Activated naive CD4-positive, alpha-beta T cell treated with anti-CD3 and anti-CD28 coated beads, Interleukin-2, amount 50 U/mL, for 72 hours (primary cell): ENCODE measurements at regions not wholly inside any gene's neighbourhood (a gene's known extent, or its start where the extent isn't known, plus 50 kb on each side); places are given as distances from the start of the nearest gene placed in this dataset.

Experiments used
- ATAC-seq, 2 donors: fragments of 150-1000 bp; cut with Tn5 transposase; 2 replicates each; pipeline ENCODE4 v1.10.0; 2021; ENCODE audit warnings: mild to moderate bottlenecking in 2 of 2, moderate library complexity in 2 of 2
- DNase-seq, 2 donors: peaks; one replicate each; pipeline ENCODE4 v3.0.0; 2021 to 2022; ENCODE audit warnings: low spot score in 2 of 2
- H3K27ac Mint-ChIP-seq, 2 donors: one replicate each; pipeline ENCODE4 v1.8.0; 2022; ENCODE audit warnings: mild to moderate bottlenecking in 2 of 2, mixed read lengths in 2 of 2
- H3K36me3 Mint-ChIP-seq, 2 donors: one replicate each; pipeline ENCODE4 v1.8.0; 2022; ENCODE audit warnings: mixed read lengths in 2 of 2
- H3K9me3 Mint-ChIP-seq, 2 donors: one replicate each; pipeline ENCODE4 v1.8.0; 2022; ENCODE audit warnings: mixed read lengths in 2 of 2

GRCh38 chr15:69505956-69506556 lies 53.4 kb downstream of the RPLP1 start:
- Mint-ChIP-seq H3K9me3 (peaks cover 0 to 6% of the 10 kb centered on the region in 2 donors), H3K36me3 (no peaks in the 10 kb centered on the region), H3K27ac (no peak overlapping the region)
- ATAC-seq (no peak), DNase-seq (no peak)

GRCh38 chr15:69508659-69509058 lies 56.0 kb downstream of the RPLP1 start:
- no peaks in the 10 kb centered on the region for H3K36me3 Mint-ChIP-seq
- H3K9me3 Mint-ChIP-seq: peaks cover 0 to 6% of the 10 kb centered on the region in 2 donors
- ATAC-seq: no peak
- no peak for DNase-seq
- no peak overlapping the region for H3K27ac Mint-ChIP-seq

DNA sequence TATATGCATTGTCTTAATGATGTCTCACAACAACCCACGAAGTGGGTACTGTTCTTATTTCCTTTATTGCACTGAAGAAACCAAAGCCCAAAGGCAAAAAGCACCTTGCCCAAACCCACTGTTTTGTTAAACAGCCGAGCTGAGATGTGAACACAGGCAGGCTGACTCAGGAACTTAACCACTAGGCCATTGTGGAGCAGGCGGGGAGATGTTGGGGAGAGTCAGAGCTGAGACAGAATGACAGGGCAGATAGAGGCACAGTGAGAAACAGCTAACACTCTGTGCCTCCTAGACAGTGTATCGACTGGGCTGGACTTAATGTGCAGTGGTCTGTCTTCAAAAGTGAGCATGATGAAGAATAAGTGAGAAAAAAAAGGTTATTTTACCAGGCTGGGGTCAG lies 56.5 kb downstream of the RPLP1 start:
- Mint-ChIP-seq H3K36me3 (no peaks in the 10 kb centered on the region), H3K9me3 (peaks cover 0 to 6% of the 10 kb centered on the region in 2 donors), H3K27ac (no peak overlapping the region)
- ATAC-seq: peak; percentile 37 to 59
- no peak for DNase-seq

DNA sequence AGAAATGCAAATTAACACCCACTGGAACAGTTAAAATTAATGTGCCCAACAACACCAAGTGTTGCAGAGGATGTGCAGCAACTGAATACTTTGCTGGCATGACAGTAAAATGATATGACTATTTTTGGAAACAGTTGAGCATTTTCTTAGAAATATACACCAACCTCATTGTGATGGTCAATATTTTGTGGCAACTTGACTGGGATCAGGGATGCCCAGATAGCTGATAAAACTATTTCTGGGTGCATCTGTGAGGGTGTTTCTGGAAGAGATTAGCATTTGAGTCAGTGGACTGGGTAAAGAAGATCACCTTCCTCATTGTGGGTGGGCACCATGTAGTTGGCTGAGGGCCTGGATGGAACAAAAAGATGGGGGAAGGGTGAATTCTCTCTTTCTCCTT lies 57.9 kb downstream of the RPLP1 start:
- ATAC-seq (no peak), DNase-seq (no peak)
- Mint-ChIP-seq H3K27ac (no peak overlapping the region), H3K9me3 (peaks cover 0 to 6% of the 10 kb centered on the region in 2 donors), H3K36me3 (no peaks in the 10 kb centered on the region)

- H3K9me3 Mint-ChIP-seq: peaks cover 0 to 6% of the 10 kb centered on the region in 2 donors
- no peak for ATAC-seq
- H3K27ac Mint-ChIP-seq: no peak overlapping the region
These were observed 58.4 kb downstream of the RPLP1 start for GRCh38 chr15:69511015-69511414.

DNA sequence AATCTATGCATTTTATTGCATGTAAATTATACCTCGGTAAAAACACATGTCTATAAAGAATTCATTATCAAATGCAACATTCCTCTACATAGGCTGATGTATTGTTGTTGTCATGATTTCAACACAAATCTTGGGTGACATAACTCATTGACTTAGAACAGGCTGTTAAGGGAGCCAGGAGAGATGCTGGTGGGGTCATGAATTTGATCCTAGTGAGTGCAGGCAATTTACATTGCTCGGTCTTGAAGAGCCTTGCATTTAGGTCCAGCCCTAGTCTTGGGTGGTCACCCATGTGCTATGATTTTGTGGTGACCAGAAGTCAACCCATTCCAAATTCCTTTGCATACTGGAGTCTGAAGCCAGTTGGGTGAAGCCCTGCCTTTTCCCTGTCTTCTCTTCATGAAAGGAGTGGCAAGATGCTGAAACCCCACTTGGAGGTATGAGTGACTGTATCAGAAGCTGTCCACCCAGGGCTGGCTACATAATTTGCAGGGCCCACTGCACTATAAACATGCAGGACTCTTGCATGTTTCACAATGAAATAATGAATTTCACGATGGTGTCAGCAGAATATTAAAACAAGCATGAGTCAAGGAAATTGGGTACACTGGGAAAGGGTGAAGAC lies 59.2 kb downstream of the RPLP1 start:
- H3K27ac Mint-ChIP-seq: no peak overlapping the region
- DNase-seq: no peak
- no peaks in the 10 kb centered on the region for H3K36me3 Mint-ChIP-seq
- ATAC-seq: no peak
- peaks cover 0 to 6% of the 10 kb centered on the region in 2 donors for H3K9me3 Mint-ChIP-seq

More at GRCh38 chr15:69511015-69511414, 58.4 kb downstream of the RPLP1 start:
- DNase-seq: no peak
- H3K36me3 Mint-ChIP-seq: no peaks in the 10 kb centered on the region

DNA sequence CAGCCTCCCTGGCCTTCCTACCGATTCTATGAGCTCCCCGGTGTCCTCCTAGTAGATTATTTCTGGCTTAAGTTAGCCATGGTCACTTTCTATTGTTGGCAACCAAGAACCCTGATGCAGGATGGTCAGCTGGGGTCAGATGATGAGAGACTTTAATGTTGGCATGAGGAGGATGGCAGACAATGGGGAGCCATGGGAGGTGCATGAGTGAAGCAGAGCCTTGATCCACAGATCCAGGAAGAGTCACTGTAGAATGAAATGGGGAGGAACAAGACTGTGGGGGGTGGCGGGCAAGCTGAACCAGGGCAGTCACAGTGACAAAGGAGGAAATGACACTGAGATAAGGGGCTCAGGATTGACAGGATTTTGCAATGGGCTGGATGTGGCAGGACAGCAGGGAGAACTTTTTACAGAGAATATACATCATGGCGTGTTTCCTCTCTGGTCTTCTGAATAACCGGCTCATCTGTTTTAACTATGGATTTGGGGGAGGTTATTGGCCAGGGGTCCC lies 60.9 kb downstream of the RPLP1 start:
- no peak for DNase-seq
- Mint-ChIP-seq H3K27ac (no peak overlapping the region), H3K9me3 (peaks cover 0 to 6% of the 10 kb centered on the region in 2 donors), H3K36me3 (no peaks in the 10 kb centered on the region)
- no peak for ATAC-seq

- Mint-ChIP-seq H3K27ac (no peak overlapping the region), H3K9me3 (peaks cover 0 to 6% of the 10 kb centered on the region in 2 donors), H3K36me3 (no peaks in the 10 kb centered on the region)
- DNase-seq (no peak), ATAC-seq (no peak)
These were observed 61.4 kb downstream of the RPLP1 start for GRCh38 chr15:69513986-69514385.

- no peak for DNase-seq
- no peak for ATAC-seq
- H3K36me3 Mint-ChIP-seq: no peaks in the 10 kb centered on the region
- H3K27ac Mint-ChIP-seq: no peak overlapping the region
- H3K9me3 Mint-ChIP-seq: no peaks in the 10 kb centered on the region
These were observed 62.9 kb downstream of the RPLP1 start for GRCh38 chr15:69515508-69515907.

- no peaks in the 10 kb centered on the region for H3K9me3 Mint-ChIP-seq
- H3K36me3 Mint-ChIP-seq: no peaks in the 10 kb centered on the region
These were observed 63.3 kb downstream of the RPLP1 start for GRCh38 chr15:69515926-69516325.

GRCh38 chr15:69517052-69517451 lies 64.4 kb downstream of the RPLP1 start:
- Mint-ChIP-seq H3K36me3 (no peaks in the 10 kb centered on the region), H3K27ac (no peak overlapping the region), H3K9me3 (no peaks in the 10 kb centered on the region)
- no peak for DNase-seq
- ATAC-seq: no peak

More at GRCh38 chr15:69515926-69516325, 63.3 kb downstream of the RPLP1 start:
- ATAC-seq (no peak), DNase-seq (no peak)
- no peak overlapping the region for H3K27ac Mint-ChIP-seq

DNA sequence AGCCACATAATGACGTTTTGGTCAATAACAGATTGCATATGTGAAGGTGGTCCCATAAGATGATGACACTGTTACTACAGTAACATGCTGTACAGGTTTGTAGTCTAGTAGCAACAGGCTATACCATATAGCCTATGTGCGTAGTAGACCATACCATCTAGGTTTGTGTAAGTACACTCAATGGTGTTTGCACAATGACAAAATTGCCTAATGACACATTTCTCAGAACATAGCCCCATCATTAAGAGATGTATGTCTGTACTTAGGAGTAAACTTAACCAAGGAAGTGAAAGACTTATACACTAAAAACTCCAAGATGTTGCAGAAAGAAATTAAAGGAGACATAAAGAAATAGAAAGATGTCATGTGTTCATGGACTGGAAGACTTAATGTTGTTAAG lies 66.2 kb downstream of the RPLP1 start:
- DNase-seq (no peak), ATAC-seq (no peak)
- H3K9me3 Mint-ChIP-seq: no peaks in the 10 kb centered on the region
- H3K36me3 Mint-ChIP-seq: no peaks in the 10 kb centered on the region
- no peak overlapping the region for H3K27ac Mint-ChIP-seq

DNA sequence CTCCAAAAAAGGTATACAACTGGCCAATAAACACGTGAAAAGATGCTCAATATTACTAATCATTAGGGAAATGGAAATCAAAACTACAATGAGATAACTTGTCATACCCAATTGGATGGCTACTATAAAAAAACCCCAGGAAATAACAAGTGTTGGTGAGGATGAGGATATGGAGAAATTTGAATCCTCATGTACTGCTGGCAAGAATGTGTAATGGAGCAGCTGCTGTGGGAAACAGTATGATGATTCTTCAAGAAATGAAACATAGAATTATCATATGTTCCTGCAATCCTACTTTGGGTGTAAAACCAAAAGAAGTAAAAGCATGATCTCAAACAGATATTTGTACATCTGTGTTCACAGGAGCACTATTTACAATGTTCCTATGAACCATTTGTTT lies 67.4 kb downstream of the RPLP1 start:
- DNase-seq (no peak), ATAC-seq (no peak)
- Mint-ChIP-seq H3K36me3 (no peaks in the 10 kb centered on the region), H3K27ac (no peak overlapping the region), H3K9me3 (no peaks in the 10 kb centered on the region)

GRCh38 chr15:69522361-69522760 lies 69.7 kb downstream of the RPLP1 start:
- H3K9me3 Mint-ChIP-seq: no peaks in the 10 kb centered on the region
- H3K36me3 Mint-ChIP-seq: no peaks in the 10 kb centered on the region
- DNase-seq (no peak), ATAC-seq (no peak)
- H3K27ac Mint-ChIP-seq: no peak overlapping the region

- DNase-seq (peak; percentile 61 to 79), ATAC-seq (peak; percentile 44 to 66)
- Mint-ChIP-seq H3K9me3 (no peaks in the 10 kb centered on the region), H3K36me3 (no peaks in the 10 kb centered on the region), H3K27ac (no peak overlapping the region)
These were observed 70.7 kb downstream of the RPLP1 start for GRCh38 chr15:69523010-69524001.

GRCh38 chr15:69524296-69524695 lies 71.7 kb downstream of the RPLP1 start:
- Mint-ChIP-seq H3K36me3 (no peaks in the 10 kb centered on the region), H3K9me3 (no peaks in the 10 kb centered on the region), H3K27ac (no peak overlapping the region)
- no peak for ATAC-seq
- no peak for DNase-seq

DNA sequence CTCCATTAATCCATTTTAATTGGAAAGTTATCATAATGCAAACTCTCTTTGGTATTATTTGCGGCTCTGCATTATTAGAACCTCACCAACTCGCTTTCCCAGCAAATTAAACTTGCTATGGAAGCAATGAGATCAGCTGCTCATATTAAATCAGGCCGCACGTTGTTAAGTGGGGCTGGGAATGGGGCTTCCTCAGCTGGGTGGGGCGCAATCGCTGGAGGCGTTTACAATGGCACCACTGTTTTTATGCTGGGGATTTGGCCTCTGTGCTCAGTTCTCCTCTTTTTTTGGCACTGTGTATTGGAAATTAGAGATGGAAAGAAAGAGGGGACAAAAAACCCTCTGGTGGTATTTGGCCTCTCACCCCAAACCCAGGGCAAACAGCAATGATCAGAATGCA lies 72.2 kb downstream of the RPLP1 start:
- ATAC-seq (no peak), DNase-seq (no peak)
- Mint-ChIP-seq H3K36me3 (no peaks in the 10 kb centered on the region), H3K9me3 (no peaks in the 10 kb centered on the region), H3K27ac (peak overlapping the region in 1 of 2 donors; percentile 75)
